K562 (cell line): ENCODE measurements at regions not wholly inside any gene's neighbourhood (a gene's known extent, or its start where the extent isn't known, plus 50 kb on each side); places are given as distances from the start of the nearest gene placed in this dataset.

Experiments
- BACH1 ChIP-seq: fragments of 200-800 bp; sonication (Bioruptor generic); IDR thresholded peaks from 2 replicates; pipeline ENCODE4 v1.6.1; 2016; ENCODE audit warnings: missing genetic modification characterization, missing compliant biosample characterization
- BRCA1 ChIP-seq, 2 experiments: fragments of 450-650 bp in 1 of 2; sonication (generic) in 1 of 2; formaldehyde crosslinking in 1 of 2; IDR thresholded peaks; 2 replicates each; pipeline versions ENCODE4 v1.5.0 to v1.6.1; 2017 to 2020; ENCODE audit warnings: mild to moderate bottlenecking in 1 of 2, missing genetic modification reagents in 1 of 2
- CHD4 ChIP-seq: fragments of 200-600 bp; sonication (generic); IDR thresholded peaks from 3 replicates; pipeline ENCODE4 v1.6.1; 2012; ENCODE audit warnings: low read depth, mild to moderate bottlenecking, mixed read lengths, low read length, inconsistent platforms; ENCODE audit not compliant: insufficient read depth, insufficient replicate concordance, poor library complexity, severe bottlenecking
- CUX1 ChIP-seq: fragments of 200-800 bp; sonication (Bioruptor generic); IDR thresholded peaks from 2 replicates; pipeline ENCODE4 v1.6.1; 2016; ENCODE audit warnings: missing genetic modification characterization, missing compliant biosample characterization
- DMBX1 ChIP-seq: fragments of 250-450 bp; sonication (Bioruptor Pico); IDR thresholded peaks from 2 replicates; pipeline ENCODE4 v1.8.0; 2022; ENCODE audit warnings: inconsistent platforms, mild to moderate bottlenecking, moderate library complexity, borderline replicate concordance
- ELF1 ChIP-seq: fragments of 200-800 bp; sonication (Bioruptor generic); IDR thresholded peaks from 2 replicates; pipeline ENCODE4 v1.6.1; 2016; ENCODE audit warnings: missing genetic modification characterization, missing compliant biosample characterization
- GABPB1 ChIP-seq: sonication (generic); formaldehyde crosslinking; IDR thresholded peaks from 2 replicates; pipeline ENCODE4 v1.8.0; 2022; ENCODE audit warnings: mild to moderate bottlenecking, missing genetic modification reagents
- GATAD2A ChIP-seq: fragments of 450-650 bp; IDR thresholded peaks from 2 replicates; pipeline ENCODE4 v1.6.1; 2017
- HNRNPLL ChIP-seq: fragments of 200-400 bp; formaldehyde crosslinking; IDR thresholded peaks from 2 replicates; pipeline ENCODE4 v1.6.1; 2017; ENCODE audit warnings: low read length, low read depth, mild to moderate bottlenecking; ENCODE audit not compliant: poor library complexity, severe bottlenecking
- KDM1A ChIP-seq, 2 experiments: fragments of 450-650 bp; IDR thresholded peaks; 2 replicates each; pipeline ENCODE4 v1.6.1; 2016; ENCODE audit warnings: mild to moderate bottlenecking in 2 of 2
- MAZ ChIP-seq, 2 experiments: fragments of 450-650 bp in 1 of 2; sonication (generic) in 1 of 2; formaldehyde crosslinking; IDR thresholded peaks in 1 of 2; conservative IDR thresholded peaks in 1 of 2; 2 replicates each; pipeline versions ENCODE4 v1.4.0 to v1.5.0; 2020; ENCODE audit warnings: mild to moderate bottlenecking in 1 of 2, missing genetic modification reagents in 1 of 2
- MCM2 ChIP-seq: fragments of 450-650 bp; IDR thresholded peaks from 2 replicates; pipeline ENCODE4 v1.6.1; 2017; ENCODE audit warnings: low read depth, mild to moderate bottlenecking
- PRMT5 ChIP-seq: sonication (generic); formaldehyde crosslinking; IDR thresholded peaks from 2 replicates; pipeline ENCODE4 v1.5.0; 2020; ENCODE audit warnings: missing genetic modification reagents
- RUNX1 ChIP-seq: sonication (generic); IDR thresholded peaks from 2 replicates; pipeline ENCODE4 v1.6.1; 2016; ENCODE audit warnings: antibody characterized with exemption, low read depth
- SAFB2 ChIP-seq: fragments of 200-400 bp; formaldehyde crosslinking; IDR thresholded peaks from 2 replicates; pipeline ENCODE4 v1.6.1; 2018; ENCODE audit warnings: borderline replicate concordance, low read length, low read depth, moderate library complexity; ENCODE audit not compliant: severe bottlenecking
- SP1 ChIP-seq: sonication (generic); formaldehyde crosslinking; IDR thresholded peaks from 2 replicates; pipeline ENCODE4 v1.8.1; 2022; ENCODE audit warnings: mild to moderate bottlenecking, missing genetic modification reagents
- SRSF3 ChIP-seq: fragments of 200-400 bp; formaldehyde crosslinking; IDR thresholded peaks from 2 replicates; pipeline ENCODE4 v1.6.1; 2016; ENCODE audit warnings: mild to moderate bottlenecking, low read length, moderate library complexity; ENCODE audit not compliant: insufficient read depth
- XRCC3 ChIP-seq: fragments of 450-650 bp; IDR thresholded peaks from 2 replicates; pipeline ENCODE4 v1.6.1; 2017; ENCODE audit warnings: mild to moderate bottlenecking, moderate library complexity
- ZBED1 ChIP-seq: IDR thresholded peaks from 2 replicates; pipeline ENCODE4 v1.6.1; 2014
- ZBTB1 ChIP-seq: sonication (generic); formaldehyde crosslinking; IDR thresholded peaks from 2 replicates; pipeline ENCODE4 v1.8.1; 2023; ENCODE audit warnings: missing genetic modification reagents, low read depth, mild to moderate bottlenecking, borderline replicate concordance
- ZNF12 ChIP-seq: sonication (generic); formaldehyde crosslinking; IDR thresholded peaks from 2 replicates; pipeline ENCODE4 v1.4.0; 2020; ENCODE audit warnings: mild to moderate bottlenecking, missing genetic modification reagents
- ZNF224 ChIP-seq: sonication (generic); formaldehyde crosslinking; IDR thresholded peaks from 2 replicates; pipeline ENCODE4 v1.8.0; 2022; ENCODE audit warnings: mild to moderate bottlenecking, missing genetic modification reagents
- ZNF75A ChIP-seq: fragments of 450-650 bp; formaldehyde crosslinking; IDR thresholded peaks from 2 replicates; pipeline ENCODE4 v1.4.0; 2020; ENCODE audit warnings: mild to moderate bottlenecking
- ZZZ3 ChIP-seq: fragments of 450-650 bp; IDR thresholded peaks from 2 replicates; pipeline ENCODE4 v1.6.1; 2016; ENCODE audit warnings: antibody characterized with exemption, mild to moderate bottlenecking, moderate library complexity

- TF ChIP-seq HNRNPLL (peak; percentile 67), GABPB1 (CRISPR knock-in tag) (no peak), BACH1 (tag) (peak; percentile 48; the same call in 1 of the 2 replicates), DMBX1 (peak; percentile 84), SAFB2 (no peak), XRCC3 (no peak), ZBTB1 (CRISPR knock-in tag) (no peak), CUX1 (CRISPR knock-in tag) (peak; percentile 67; the same call in 1 of the 2 replicates), ZNF75A (CRISPR knock-in tag) (no peak), BRCA1 (IDR thresholded peaks at IDR 0.05) (no peak), BRCA1 (CRISPR knock-in tag; IDR thresholded peaks at IDR 0.05) (no peak), MCM2 (no peak), CHD4 (no peak), ELF1 (tag) (no peak), ZZZ3 (no peak), SP1 (CRISPR knock-in tag) (no peak), ZNF224 (CRISPR knock-in tag) (no peak), ZBED1 (peak; percentile 72; the same call in 1 of the 2 replicates), MAZ (CRISPR knock-in tag; conservative IDR thresholded peaks at IDR 0.05 in 1 of 2, IDR thresholded peaks at IDR 0.05 in 1 of 2) (peak in 1 of 2 experiments; percentile 42; a peak in 1 of 4 replicates), RUNX1 (peak; percentile 85; the same call in 1 of the 2 replicates), KDM1A (IDR thresholded peaks at IDR 0.05) (peak; percentile 91 to 95), PRMT5 (CRISPR knock-in tag) (no peak), ZNF12 (CRISPR knock-in tag) (no peak), SRSF3 (no peak), GATAD2A (no peak)
Measured at GRCh38 chr7:25495342-25496250, 267.3 kb upstream of the NPVF start (continued).
